ENCODE measurements at regions not wholly inside any gene's neighbourhood (a gene's known extent, or its start where the extent isn't known, plus 50 kb on each side); places are given as distances from the start of the nearest gene placed in this dataset.

DNA sequence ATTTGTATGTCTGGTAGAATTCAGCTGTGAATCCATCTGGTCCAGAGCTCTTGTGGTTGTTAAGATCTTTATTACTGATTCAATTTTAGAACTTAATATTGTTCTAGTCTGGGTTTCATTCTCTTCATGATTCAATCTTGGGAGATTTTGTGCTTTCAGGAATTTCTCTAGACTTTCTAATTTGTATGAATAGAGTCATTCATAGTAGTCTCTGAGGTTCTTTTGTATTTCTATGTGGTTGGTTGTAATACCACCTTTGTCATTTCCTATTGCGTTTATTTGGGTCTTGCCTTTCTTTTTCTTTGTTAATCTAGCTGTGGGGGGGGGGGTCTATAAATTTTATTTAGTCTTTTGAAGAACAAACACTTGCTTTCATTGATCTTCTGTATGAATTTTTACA lies 824.8 kb upstream of the GALNTL6 start:
- H3K27me3 ChIP-seq (ENCODE audit: insufficient read depth, poor library complexity, severe bottlenecking), result no peaks in the 10 kb centered on the region
- H3K4me1 ChIP-seq (ENCODE audit: insufficient read depth, poor library complexity, severe bottlenecking), result no peaks in the 10 kb centered on the region
- H3K4me3 ChIP-seq (ENCODE audit: severe bottlenecking), result no peak overlapping the region
- ATAC-seq (ENCODE audit: low read depth), result no peak
- no peak for DNase-seq (ENCODE audit: low spot score)
- TF ChIP-seq, protein P1, sequence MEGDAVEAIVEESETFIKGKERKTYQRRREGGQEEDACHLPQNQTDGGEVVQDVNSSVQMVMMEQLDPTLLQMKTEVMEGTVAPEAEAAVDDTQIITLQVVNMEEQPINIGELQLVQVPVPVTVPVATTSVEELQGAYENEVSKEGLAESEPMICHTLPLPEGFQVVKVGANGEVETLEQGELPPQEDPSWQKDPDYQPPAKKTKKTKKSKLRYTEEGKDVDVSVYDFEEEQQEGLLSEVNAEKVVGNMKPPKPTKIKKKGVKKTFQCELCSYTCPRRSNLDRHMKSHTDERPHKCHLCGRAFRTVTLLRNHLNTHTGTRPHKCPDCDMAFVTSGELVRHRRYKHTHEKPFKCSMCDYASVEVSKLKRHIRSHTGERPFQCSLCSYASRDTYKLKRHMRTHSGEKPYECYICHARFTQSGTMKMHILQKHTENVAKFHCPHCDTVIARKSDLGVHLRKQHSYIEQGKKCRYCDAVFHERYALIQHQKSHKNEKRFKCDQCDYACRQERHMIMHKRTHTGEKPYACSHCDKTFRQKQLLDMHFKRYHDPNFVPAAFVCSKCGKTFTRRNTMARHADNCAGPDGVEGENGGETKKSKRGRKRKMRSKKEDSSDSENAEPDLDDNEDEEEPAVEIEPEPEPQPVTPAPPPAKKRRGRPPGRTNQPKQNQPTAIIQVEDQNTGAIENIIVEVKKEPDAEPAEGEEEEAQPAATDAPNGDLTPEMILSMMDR (IDR thresholded peaks at IDR 0.05; ENCODE audit: poor library complexity, severe bottlenecking), result no peak
- H3K36me3 ChIP-seq (ENCODE audit: low read depth), result no peaks in the 10 kb centered on the region
- no peaks in the 10 kb centered on the region for H3K9me3 ChIP-seq (ENCODE audit: severe bottlenecking)
- H3K27ac ChIP-seq (ENCODE audit: poor library complexity, severe bottlenecking), result no peak overlapping the region

DNA sequence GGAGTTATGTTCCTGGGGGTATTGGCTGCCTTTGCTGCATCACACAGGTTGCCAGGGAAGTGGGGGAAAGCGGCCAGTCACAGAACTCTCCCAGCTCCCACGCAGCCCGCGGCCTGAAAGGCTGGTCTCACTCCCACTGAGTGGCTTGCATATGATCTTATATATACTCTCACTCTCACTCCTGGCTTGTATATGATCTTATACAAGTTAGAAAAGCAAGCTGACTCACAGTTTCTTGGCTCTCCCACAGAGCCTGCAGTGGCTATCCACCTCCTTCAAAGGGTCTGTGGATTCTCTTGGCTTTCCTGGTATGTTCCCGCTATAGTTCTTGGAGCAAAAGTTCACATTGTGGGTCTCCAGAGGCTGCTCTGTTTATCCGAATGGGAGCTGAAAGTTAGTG lies 833.5 kb upstream of the GALNTL6 start:
- Histone ChIP-seq H3K9me3 (ENCODE audit: severe bottlenecking) (no peaks in the 10 kb centered on the region), H3K36me3 (ENCODE audit: low read depth) (no peaks in the 10 kb centered on the region), H3K4me1 (ENCODE audit: insufficient read depth, poor library complexity, severe bottlenecking) (no peaks in the 10 kb centered on the region), H3K4me3 (ENCODE audit: severe bottlenecking) (no peak overlapping the region), H3K27ac (ENCODE audit: poor library complexity, severe bottlenecking) (no peak overlapping the region), H3K27me3 (ENCODE audit: insufficient read depth, poor library complexity, severe bottlenecking) (no peaks in the 10 kb centered on the region)
- TF ChIP-seq, protein P1 (IDR thresholded peaks at IDR 0.05; ENCODE audit: poor library complexity, severe bottlenecking), result no peak
- DNase-seq (ENCODE audit: low spot score), result no peak
- no peak for ATAC-seq (ENCODE audit: low read depth)

DNA sequence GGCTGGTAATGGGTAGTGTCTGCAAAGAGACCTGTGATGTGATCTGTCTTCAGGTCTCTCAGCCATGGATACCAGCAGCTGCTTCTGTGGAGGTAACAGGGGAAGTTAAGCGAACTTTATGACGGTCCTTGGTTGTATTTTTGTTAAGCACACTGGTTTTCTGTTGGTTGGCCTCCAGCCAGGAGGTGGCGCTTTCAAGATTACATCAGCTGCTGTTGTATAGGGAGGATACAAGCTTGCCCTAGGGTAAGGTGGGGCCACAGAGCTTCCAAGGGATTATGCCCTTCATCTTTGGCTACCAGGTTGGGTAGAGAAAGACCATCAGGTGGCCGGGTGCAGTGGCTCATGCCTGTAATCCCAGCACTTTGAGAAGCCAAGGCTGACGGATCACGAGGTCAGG lies 834.2 kb upstream of the GALNTL6 start:
- Histone ChIP-seq H3K9me3 (ENCODE audit: severe bottlenecking) (no peaks in the 10 kb centered on the region), H3K36me3 (ENCODE audit: low read depth) (no peaks in the 10 kb centered on the region), H3K27ac (ENCODE audit: poor library complexity, severe bottlenecking) (no peak overlapping the region), H3K4me3 (ENCODE audit: severe bottlenecking) (no peak overlapping the region), H3K4me1 (ENCODE audit: insufficient read depth, poor library complexity, severe bottlenecking) (no peaks in the 10 kb centered on the region), H3K27me3 (ENCODE audit: insufficient read depth, poor library complexity, severe bottlenecking) (no peaks in the 10 kb centered on the region)
- DNase-seq (ENCODE audit: low spot score), result no peak
- ATAC-seq (ENCODE audit: low read depth), result no peak
- TF ChIP-seq, protein P1 (IDR thresholded peaks at IDR 0.05; ENCODE audit: poor library complexity, severe bottlenecking), result no peak

DNA sequence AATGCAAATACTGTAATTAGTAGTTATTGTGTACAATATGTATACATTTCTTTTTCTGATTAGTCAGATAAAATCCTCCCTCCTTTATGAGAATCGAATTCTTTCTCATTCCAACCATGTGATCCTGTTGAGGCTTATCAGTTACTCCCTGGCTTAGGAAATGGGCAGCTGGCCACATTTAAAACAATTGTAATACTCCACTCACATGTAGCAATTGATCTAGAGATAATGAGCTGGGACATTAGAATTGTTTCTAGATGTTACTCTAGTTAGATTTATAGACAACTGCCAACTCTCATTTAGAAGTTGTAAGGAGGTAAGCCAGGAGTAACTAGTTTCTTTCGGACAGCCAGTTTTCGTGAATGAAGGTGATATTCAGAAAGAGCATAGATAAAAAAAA lies 859.3 kb upstream of the AADAT start:
- no peak for ATAC-seq (ENCODE audit: low read depth)
- Histone ChIP-seq H3K27ac (ENCODE audit: poor library complexity, severe bottlenecking) (no peak overlapping the region), H3K9me3 (ENCODE audit: severe bottlenecking) (no peaks in the 10 kb centered on the region), H3K36me3 (ENCODE audit: low read depth) (no peaks in the 10 kb centered on the region), H3K27me3 (ENCODE audit: insufficient read depth, poor library complexity, severe bottlenecking) (no peaks in the 10 kb centered on the region), H3K4me3 (ENCODE audit: severe bottlenecking) (no peak overlapping the region), H3K4me1 (ENCODE audit: insufficient read depth, poor library complexity, severe bottlenecking) (no peaks in the 10 kb centered on the region)
- no peak for DNase-seq (ENCODE audit: low spot score)
- TF ChIP-seq, protein P1 (IDR thresholded peaks at IDR 0.05; ENCODE audit: poor library complexity, severe bottlenecking), result no peak

DNA sequence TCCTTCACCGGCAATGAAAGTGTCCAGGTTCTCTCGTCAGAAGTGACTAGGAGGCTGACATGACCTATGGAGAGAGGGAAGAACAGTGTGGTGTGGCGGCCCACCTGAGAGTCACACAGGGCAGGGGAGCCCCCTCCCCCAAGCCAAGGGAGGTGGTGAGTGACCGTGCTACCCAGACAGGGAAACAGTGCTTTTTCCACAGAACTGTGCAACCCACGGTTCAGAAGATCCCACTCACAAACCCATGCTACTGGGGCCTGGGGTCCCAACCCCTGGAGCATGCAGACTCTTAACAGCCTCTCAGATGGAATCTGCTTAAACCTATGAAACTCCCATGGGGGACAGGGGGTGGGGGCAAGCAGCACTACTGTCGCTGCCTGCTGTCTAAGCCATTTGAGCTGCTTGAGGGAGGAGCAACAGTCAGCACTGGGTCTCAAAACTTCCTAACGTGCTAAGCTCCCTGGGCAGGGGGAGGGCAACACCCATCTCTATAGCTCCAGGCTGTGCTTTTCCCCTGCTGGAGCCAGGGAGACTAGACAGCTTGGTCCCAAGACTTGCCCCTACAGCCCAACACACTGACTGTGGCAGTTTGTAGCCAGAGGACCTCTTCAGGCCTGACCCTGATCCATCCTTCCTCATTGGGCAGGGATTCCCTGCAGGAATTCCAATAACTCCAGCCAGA lies 850.4 kb upstream of the AADAT start:
- TF ChIP-seq, protein P1 (IDR thresholded peaks at IDR 0.05; ENCODE audit: poor library complexity, severe bottlenecking), result no peak
- ATAC-seq (ENCODE audit: low read depth) (no peak), DNase-seq (ENCODE audit: low spot score) (no peak)
- Histone ChIP-seq H3K4me3 (ENCODE audit: severe bottlenecking) (no peak overlapping the region), H3K27me3 (ENCODE audit: insufficient read depth, poor library complexity, severe bottlenecking) (no peaks in the 10 kb centered on the region), H3K36me3 (ENCODE audit: low read depth) (no peaks in the 10 kb centered on the region), H3K4me1 (ENCODE audit: insufficient read depth, poor library complexity, severe bottlenecking) (no peaks in the 10 kb centered on the region), H3K9me3 (ENCODE audit: severe bottlenecking) (no peaks in the 10 kb centered on the region), H3K27ac (ENCODE audit: poor library complexity, severe bottlenecking) (no peak overlapping the region)
